Glomerular visceral epithelial cell (primary cell): ENCODE measurements at regions not wholly inside any gene's neighbourhood (a gene's known extent, or its start where the extent isn't known, plus 50 kb on each side); places are given as distances from the start of the nearest gene placed in this dataset.

ENCODE experiments used
- DNase-seq: peaks from one replicate; pipeline ENCODE4 v3.0.0-alpha.2; 2016; ENCODE audit errors: extremely low spot score

GRCh38 chr13:94968757-94969086, 256.4 kb upstream of the SOX21 start:
- DNase-seq, result no peak

- DNase-seq, result peak; percentile 8
These were observed 255.9 kb upstream of the SOX21 start for GRCh38 chr13:94968040-94968756.

GRCh38 chr13:94967183-94968039, 255.1 kb upstream of the SOX21 start:
- DNase-seq, result peak; percentile 3

DNA sequence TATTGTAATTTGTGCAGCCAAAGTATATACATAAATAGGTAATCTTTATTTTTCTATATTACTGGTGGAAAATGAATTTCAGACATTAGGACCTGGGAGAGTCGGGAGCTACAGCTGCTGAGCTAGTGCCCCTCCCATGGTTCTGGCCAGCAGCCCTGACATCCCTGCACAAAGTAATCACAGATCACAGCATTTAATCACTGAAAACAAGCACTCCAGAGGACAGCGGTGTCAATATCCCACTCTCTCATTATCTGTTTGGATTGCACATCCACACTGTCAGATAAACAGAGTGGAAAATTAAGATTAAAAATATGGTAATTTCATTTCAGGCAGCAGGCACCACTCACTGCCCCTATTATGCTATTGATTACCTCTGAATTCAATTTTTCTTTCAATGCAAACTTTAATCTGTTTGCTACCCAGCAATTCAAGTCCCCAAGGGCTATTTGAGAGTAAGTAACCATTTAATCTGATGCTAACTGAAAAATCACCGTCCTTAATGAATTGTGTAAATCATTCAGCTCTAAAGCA, 254.1 kb upstream of the SOX21 start:
- no peak for DNase-seq

- no peak for DNase-seq
These were observed 247.3 kb upstream of the SOX21 start for GRCh38 chr13:94959626-94960025.

DNA sequence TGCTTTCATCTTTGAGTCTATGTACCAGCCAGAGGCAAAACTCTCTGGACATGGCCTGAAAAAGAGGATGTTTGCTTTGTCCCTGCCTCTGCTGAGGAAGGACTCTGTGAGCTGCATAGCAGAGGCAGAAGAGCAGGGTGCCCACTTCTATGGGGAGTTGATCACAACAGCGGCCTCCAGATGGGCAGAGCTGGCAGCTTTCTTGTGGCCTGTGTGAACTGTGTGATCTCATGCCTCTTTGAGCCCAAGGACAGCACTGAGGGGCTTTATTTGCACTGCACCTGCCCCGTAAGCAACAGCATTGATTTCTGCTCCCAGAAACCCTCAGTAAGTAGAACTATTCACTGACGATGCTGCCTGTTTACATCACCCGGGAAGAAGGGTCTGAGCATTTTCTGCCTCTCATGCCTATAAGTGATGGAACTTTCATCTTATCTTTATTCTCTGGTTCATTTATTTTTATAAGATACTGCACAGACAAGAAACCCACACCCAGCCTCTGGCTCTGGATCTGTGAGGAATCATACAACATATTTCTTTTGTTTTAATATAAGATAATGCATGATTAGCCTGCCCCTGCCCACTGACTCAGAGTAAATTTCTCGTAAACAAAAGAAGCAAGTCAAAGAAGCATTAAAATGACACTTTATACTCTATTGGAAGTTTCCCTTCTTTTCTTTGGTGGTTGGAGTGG, 244.2 kb upstream of the SOX21 start:
- DNase-seq, result no peak

GRCh38 chr13:94952787-94953186, 240.4 kb upstream of the SOX21 start:
- DNase-seq, result no peak

GRCh38 chr13:94950303-94950702, 238.0 kb upstream of the SOX21 start:
- DNase-seq, result no peak

GRCh38 chr13:94947965-94948371, 235.6 kb upstream of the SOX21 start:
- DNase-seq, result no peak

DNA sequence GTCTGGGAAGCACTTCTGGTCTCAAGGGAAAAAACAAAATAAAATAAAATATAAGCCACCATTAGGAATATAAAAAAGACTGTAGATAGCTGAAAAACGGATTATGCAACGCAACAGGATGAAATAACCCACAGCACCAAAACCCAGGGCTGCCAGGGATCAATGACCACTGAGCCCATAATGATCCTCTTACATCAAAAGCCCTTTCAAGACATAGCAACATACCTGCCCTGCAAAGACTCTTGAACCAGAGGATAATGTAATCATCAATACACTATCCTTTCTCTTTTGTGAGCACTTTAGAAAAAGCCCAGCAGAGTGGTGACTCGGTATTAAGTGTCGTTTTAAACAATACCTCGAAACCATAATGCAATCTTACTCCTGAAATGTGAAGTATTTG, 235.0 kb upstream of the SOX21 start:
- DNase-seq, result no peak

- DNase-seq, result no peak
These were observed 233.7 kb upstream of the SOX21 start for GRCh38 chr13:94946039-94946438.

- no peak for DNase-seq
These were observed 225.8 kb upstream of the SOX21 start for GRCh38 chr13:94938124-94938523.

DNA sequence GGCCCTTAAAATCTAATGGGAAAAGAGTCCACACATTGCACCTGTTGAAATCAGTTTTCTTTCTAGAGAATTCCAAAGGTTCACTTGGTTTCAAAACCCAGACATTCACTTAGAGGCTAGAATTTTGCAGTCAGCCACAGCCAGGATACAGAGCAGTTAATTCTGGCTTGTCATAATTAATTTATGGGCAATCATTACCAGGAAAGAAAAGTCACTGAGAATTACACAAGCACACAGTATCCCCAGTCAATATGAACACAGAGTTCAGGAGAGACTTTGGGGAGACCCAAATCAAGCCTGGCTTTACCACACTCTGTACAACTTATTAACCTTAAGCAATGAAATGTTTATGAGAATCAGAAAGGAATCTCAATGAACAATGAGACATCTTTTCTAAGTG, 224.3 kb upstream of the SOX21 start:
- no peak for DNase-seq

DNA sequence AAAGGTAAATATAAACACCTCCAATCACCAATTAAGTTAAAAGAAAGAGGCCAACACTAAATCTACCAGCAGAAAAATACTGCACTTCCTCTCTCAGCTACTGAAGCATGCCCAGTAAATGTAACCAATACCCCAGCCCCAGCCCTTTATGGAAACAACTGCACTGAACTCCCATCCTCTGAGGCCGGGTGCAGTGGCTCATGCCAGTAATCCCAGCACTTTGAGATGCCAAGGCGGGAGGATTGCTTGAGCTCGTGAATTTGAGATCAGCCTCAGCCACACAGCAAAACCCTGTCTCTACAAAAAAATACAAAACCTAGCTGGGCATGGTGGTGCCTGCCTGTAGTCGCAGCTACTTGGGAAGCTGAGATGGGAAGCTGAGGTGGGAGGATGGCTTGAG, 221.6 kb upstream of the SOX21 start:
- DNase-seq, result no peak

DNA sequence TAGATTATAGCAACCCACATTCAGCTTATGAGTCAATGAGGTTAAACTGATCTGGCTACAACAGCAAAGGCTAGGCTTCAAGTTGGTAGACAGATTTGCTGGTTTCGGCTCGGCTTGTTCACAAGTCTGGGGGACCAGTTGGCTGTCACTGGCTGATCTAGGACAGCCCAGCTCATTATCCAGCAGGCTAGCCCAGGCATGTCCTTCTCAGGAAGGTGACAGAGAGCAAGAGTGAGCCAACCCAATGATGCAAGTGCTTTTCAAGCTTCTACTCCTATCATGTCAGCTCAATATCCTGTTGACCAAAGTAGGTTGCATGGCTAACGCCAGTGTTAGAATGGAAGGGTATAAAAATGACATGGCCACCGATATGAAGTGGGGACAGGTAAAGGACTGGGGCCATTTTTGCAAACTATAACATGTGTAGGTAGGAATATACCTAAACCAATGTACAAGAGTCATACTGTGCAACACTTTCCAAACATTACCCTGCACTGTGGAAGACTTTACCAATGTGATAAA, 220.9 kb upstream of the SOX21 start:
- no peak for DNase-seq

- DNase-seq, result no peak
These were observed 215.9 kb upstream of the SOX21 start for GRCh38 chr13:94928127-94928775.

DNA sequence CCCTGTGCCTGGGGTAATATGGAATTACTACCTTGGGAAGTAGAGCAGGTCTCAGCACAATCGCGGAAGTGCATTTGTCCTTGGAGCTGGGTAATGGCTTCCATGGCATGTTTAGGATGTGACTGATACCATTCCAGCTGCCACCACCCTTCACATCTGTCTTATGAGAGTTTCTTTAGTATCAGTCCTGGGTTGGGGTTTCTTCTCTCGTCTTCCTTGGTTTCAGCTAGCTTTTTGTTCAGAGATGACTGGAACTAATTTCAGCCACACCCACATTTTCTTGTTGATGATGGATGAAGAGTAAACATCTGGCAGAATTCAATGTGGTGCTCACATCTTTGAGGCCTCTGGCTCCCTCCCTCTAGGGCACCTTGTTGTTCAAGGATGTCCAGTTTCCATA, 212.9 kb upstream of the SOX21 start:
- no peak for DNase-seq

GRCh38 chr13:94921181-94921580, 208.8 kb upstream of the SOX21 start:
- no peak for DNase-seq

DNA sequence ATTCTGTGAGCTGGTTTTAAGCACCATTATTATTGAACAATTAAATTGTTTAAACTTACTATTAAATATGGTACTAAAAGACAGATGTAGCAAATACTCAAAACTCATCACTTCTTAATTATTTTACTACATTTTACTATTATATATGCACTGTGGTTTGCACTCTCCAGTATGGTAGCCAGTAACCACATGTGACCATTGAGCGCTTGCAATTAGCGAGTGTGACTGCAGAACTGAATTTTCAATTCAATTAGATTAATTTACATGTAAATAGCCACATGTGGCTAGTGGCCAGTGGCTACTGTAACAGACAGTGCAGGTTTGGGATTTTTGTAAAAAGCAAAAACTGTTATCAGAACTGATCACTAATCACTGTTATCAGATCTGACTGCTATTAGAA, 208.2 kb upstream of the SOX21 start:
- DNase-seq, result no peak

- DNase-seq, result no peak
These were observed 205.5 kb upstream of the SOX21 start for GRCh38 chr13:94917824-94918223.

DNA sequence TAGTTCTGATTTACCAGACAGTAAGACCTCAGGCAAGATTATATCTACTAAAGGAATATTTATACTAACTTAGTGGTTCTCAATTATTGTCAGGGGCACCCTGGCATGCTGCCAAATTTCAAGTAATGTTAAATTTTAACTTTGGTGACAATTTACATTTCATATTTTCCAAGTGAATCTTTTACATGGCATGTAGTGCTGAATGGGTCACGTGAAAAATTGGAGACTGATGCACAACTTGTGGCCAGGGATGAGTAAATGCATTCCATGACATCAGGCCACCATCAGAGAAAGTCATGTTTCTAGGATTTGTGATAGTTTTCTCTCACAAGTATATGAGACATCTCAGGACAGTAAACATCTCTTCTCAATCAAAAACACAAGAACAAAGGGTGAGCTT, 202.6 kb upstream of the SOX21 start:
- DNase-seq, result peak; percentile 7

DNA sequence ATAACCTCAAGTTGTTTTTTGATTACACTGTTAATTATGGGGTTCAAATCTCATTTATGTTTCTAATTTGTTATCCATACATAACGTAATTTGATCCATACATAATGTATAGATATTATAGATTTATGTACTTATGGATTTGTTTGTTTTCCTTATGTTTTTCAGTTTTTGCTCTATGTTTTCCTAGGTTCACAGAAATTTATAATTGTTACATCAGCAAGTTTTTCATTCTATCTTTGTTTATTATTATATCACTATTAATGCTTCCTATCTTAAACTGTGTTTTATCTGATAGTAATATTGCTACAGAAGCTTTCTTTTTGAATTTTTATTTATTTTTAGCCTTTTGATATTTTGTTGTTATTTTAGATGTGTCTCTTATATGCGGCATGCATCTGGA, 194.3 kb upstream of the SOX21 start:
- no peak for DNase-seq
